Endodermal cell (in vitro differentiated cells): ENCODE measurements at regions not wholly inside any gene's neighbourhood (a gene's known extent, or its start where the extent isn't known, plus 50 kb on each side); places are given as distances from the start of the nearest gene placed in this dataset.

Experiments used
- DNase-seq: peaks from one replicate; pipeline ENCODE4 v3.0.0-alpha.2; 2017
- H3K27ac ChIP-seq: 2 replicates; pipeline ENCODE4 v1.5.1; 2013; ENCODE audit warnings: mild to moderate bottlenecking, low read depth, low read length, moderate library complexity
- H3K27me3 ChIP-seq: 2 replicates; pipeline ENCODE4 v1.6.1; 2013; ENCODE audit warnings: mild to moderate bottlenecking, low read length, moderate library complexity; ENCODE audit not compliant: insufficient read depth, control insufficient read depth, poor library complexity, severe bottlenecking
- H3K36me3 ChIP-seq: 2 replicates; pipeline ENCODE4 v1.7.0; 2013; ENCODE audit warnings: mild to moderate bottlenecking, low read length, moderate library complexity; ENCODE audit not compliant: control insufficient read depth, insufficient read depth
- H3K4me1 ChIP-seq: one replicate; pipeline ENCODE4 v1.7.0; 2013; ENCODE audit warnings: low read length; ENCODE audit not compliant: control insufficient read depth, insufficient read depth
- H3K4me3 ChIP-seq: 2 replicates; pipeline ENCODE4 v1.5.1; 2013; ENCODE audit warnings: mild to moderate bottlenecking, low read length, moderate library complexity
- H3K9ac ChIP-seq: 2 replicates; pipeline ENCODE4 v1.6.1; 2013; ENCODE audit warnings: mild to moderate bottlenecking, low read length, moderate library complexity; ENCODE audit not compliant: poor library complexity, severe bottlenecking; ENCODE audit errors: extremely low read depth
- H3K9me3 ChIP-seq: 2 replicates; pipeline ENCODE4 v1.6.1; 2013; ENCODE audit warnings: mild to moderate bottlenecking, low read length, moderate library complexity; ENCODE audit not compliant: control insufficient read depth
- H3K27ac Mint-ChIP-seq: 2 replicates; pipeline ENCODE4 v1.8.0; 2020; ENCODE audit warnings: mixed read lengths
- H3K27me3 Mint-ChIP-seq: 2 replicates; pipeline ENCODE4 v1.8.0; 2021; ENCODE audit warnings: mild to moderate bottlenecking, mixed read lengths; ENCODE audit not compliant: insufficient read depth
- H3K36me3 Mint-ChIP-seq: 2 replicates; pipeline ENCODE4 v1.8.0; 2020; ENCODE audit warnings: low read depth, mixed read lengths
- H3K4me1 Mint-ChIP-seq: 2 replicates; pipeline ENCODE4 v1.8.0; 2020; ENCODE audit warnings: mixed read lengths
- H3K4me3 Mint-ChIP-seq: 2 replicates; pipeline ENCODE4 v1.8.0; 2020; ENCODE audit warnings: mild to moderate bottlenecking, moderate library complexity, mixed read lengths
- H3K9me3 Mint-ChIP-seq: 2 replicates; pipeline ENCODE4 v1.8.0; 2020; ENCODE audit warnings: mild to moderate bottlenecking, mixed read lengths
- WGBS, 2 experiments: methylation state at CpG; one replicate each; pipeline versions ENCODE4 v1.1.5 to v1.1.7; 2013; ENCODE audit warnings: missing lambda C conversion rate in 2 of 2, mixed read lengths in 1 of 2; ENCODE audit not compliant: insufficient coverage in 1 of 2, insufficient read length in 1 of 2; 5-methylcytosine and 5-hydroxymethylcytosine counted together
- TF ChIP-seq, protein P1 (sequence below): fragments of 200-600 bp; sonication (generic); conservative IDR thresholded peaks from 2 replicates; pipeline ENCODE4 v1.5.0; 2021; ENCODE audit warnings: antibody characterized with exemption, mild to moderate bottlenecking

DNA sequence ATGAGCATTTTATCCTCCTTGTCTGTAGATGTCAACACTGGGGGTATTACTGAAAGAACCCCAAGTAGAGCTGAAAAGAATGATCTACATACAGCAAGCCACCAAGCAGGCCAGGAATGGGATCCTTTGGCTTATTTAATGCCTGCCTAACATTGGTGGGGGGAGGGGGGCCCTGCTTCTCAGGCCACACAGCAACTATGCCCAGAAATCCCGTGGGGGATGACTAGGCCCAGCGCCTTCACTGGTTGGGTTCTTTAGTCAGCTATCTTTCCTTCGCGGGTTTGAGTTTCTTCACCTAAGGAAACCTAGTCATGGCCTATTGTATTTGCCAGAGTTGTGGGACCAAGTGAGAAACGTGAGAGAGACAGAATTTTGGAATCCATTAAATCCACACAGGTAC lies 80.5 kb downstream of the CCNA1 start:
- H3K9ac ChIP-seq: no peak overlapping the region
- Mint-ChIP-seq H3K36me3 (no peaks in the 10 kb centered on the region), H3K27ac (no peak overlapping the region), H3K4me3 (no peak overlapping the region), H3K27me3 (no peaks in the 10 kb centered on the region), H3K4me1 (peaks cover 12% of the 10 kb centered on the region), H3K9me3 (no peaks in the 10 kb centered on the region)
- H3K4me3 ChIP-seq: no peak overlapping the region
- no peaks in the 10 kb centered on the region for H3K9me3 ChIP-seq
- H3K4me1 ChIP-seq: no peaks in the 10 kb centered on the region
- H3K27me3 ChIP-seq: no peaks in the 10 kb centered on the region
- H3K27ac ChIP-seq: no peak overlapping the region
- WGBS, 2 experiments: 91% methylated on average over 5 of the region's 5 CpGs; no CpG with 5 or more reads in 1 of the 2 experiments
- H3K36me3 ChIP-seq: no peaks in the 10 kb centered on the region
- no peak for DNase-seq
- TF ChIP-seq, protein P1, sequence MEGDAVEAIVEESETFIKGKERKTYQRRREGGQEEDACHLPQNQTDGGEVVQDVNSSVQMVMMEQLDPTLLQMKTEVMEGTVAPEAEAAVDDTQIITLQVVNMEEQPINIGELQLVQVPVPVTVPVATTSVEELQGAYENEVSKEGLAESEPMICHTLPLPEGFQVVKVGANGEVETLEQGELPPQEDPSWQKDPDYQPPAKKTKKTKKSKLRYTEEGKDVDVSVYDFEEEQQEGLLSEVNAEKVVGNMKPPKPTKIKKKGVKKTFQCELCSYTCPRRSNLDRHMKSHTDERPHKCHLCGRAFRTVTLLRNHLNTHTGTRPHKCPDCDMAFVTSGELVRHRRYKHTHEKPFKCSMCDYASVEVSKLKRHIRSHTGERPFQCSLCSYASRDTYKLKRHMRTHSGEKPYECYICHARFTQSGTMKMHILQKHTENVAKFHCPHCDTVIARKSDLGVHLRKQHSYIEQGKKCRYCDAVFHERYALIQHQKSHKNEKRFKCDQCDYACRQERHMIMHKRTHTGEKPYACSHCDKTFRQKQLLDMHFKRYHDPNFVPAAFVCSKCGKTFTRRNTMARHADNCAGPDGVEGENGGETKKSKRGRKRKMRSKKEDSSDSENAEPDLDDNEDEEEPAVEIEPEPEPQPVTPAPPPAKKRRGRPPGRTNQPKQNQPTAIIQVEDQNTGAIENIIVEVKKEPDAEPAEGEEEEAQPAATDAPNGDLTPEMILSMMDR: no peak

DNA sequence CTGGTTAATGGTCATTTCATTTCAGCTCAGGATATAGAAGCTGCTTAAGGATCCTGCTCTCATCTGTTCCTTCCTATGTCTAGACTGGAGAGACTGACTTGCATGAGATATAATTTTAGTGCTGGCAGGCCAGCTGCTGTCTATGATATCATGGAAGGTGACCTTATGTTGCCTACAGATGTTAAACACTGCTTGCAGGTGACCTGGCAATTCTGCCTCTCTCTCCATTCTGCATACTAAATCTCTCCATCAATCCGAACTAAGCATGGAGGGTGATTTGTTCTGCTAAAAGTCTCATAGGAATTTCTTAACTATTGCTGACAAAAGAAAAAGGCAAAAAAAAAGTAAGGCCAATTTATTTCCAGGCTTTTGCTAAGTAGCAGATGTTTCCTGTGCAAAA lies 81.0 kb downstream of the CCNA1 start:
- Mint-ChIP-seq H3K27me3 (no peaks in the 10 kb centered on the region), H3K4me3 (no peak overlapping the region), H3K4me1 (peaks cover 12% of the 10 kb centered on the region), H3K36me3 (no peaks in the 10 kb centered on the region), H3K27ac (no peak overlapping the region), H3K9me3 (no peaks in the 10 kb centered on the region)
- 79% methylated on average over 1 of the region's 1 CpG; no CpG with 5 or more reads in 1 of the 2 experiments for WGBS, 2 experiments
- Histone ChIP-seq H3K9ac (no peak overlapping the region), H3K9me3 (no peaks in the 10 kb centered on the region), H3K27ac (no peak overlapping the region), H3K4me3 (no peak overlapping the region), H3K4me1 (no peaks in the 10 kb centered on the region), H3K27me3 (no peaks in the 10 kb centered on the region), H3K36me3 (no peaks in the 10 kb centered on the region)
- TF ChIP-seq, protein P1: no peak
- DNase-seq: no peak

DNA sequence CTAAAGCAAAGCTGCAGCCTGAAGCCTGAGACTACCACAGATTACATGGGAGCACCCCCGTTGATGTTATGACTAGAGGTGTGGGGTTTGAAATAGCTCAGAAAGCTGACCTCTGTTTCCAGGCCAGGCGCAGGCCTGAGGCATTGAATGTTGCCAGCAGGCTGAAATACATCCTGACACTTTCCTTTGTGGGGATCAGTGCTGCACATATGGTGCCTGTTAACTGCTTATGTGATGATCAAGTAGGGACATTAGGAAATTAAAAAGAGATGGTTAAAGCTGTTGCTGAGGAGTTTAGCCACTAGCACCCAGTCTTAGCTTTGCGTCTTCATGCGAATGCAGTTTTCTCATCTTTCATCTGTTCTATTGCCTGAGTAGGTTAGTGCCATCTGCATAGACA lies 83.2 kb downstream of the CCNA1 start:
- no peaks in the 10 kb centered on the region for H3K9me3 ChIP-seq
- no peaks in the 10 kb centered on the region for H3K36me3 Mint-ChIP-seq
- H3K27me3 Mint-ChIP-seq: no peaks in the 10 kb centered on the region
- TF ChIP-seq, protein P1: no peak
- H3K4me1 ChIP-seq: no peaks in the 10 kb centered on the region
- no peak overlapping the region for H3K4me3 Mint-ChIP-seq
- H3K36me3 ChIP-seq: no peaks in the 10 kb centered on the region
- no peak for DNase-seq
- no peak overlapping the region for H3K27ac Mint-ChIP-seq
- H3K4me3 ChIP-seq: no peak overlapping the region
- H3K9me3 Mint-ChIP-seq: no peaks in the 10 kb centered on the region
- WGBS, 2 experiments: 96 to 97% methylated on average over 3 to 4 of the region's 4 CpGs
- H3K27me3 ChIP-seq: no peaks in the 10 kb centered on the region
- H3K9ac ChIP-seq: no peak overlapping the region
- peaks cover 20% of the 10 kb centered on the region for H3K4me1 Mint-ChIP-seq
- H3K27ac ChIP-seq: no peak overlapping the region
